NCI-H510A treated with DMSO at 0.1 percent for 48 hours (cell line): ENCODE measurements at regions not wholly inside any gene's neighbourhood (a gene's known extent, or its start where the extent isn't known, plus 50 kb on each side); places are given as distances from the start of the nearest gene placed in this dataset.

Experiments
- DNase-seq: peaks from one replicate; lab custom pipeline; 2025; lab: John Stamatoyannopoulos, UW

DNA sequence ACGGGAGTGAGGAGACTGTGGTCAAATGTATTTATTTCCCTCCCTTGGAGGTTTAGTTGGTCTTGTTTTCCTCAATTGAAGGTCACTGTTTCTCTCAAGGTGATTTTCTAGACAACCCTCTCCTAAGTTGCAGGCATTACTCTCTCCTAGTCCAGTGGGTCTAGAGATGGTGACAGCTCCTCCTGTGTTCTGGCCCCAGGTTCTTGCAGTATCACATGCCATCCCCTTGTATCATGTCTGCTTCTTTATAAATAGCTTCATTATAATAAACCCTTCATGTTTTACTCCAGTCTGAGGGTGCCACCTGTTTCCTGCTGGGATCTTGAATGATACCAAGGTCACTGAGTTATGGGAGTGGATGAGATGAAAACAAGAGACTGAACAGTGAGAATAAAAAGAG, 208.0 kb upstream of the KCNN2 start:
- DNase-seq = no peak

DNA sequence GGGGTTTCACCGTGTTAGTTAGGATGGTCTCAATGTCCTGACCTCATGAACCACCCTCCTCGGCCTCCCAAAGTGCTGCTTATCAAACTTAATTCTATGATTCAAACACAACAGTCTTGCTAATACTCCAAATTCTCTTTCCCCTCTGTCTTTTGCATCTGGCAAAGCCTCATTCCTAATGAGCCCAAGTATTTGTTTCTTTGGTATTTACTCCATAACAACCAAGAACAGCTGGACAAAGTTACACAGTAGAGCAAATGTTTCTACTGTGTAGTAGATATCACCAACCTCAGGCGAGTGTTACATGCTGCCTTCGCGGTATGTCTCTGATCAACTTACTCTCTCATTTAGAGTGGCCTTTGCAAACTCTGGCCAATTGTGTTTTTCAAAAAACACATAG, 195.8 kb upstream of the KCNN2 start:
- no peak for DNase-seq

DNA sequence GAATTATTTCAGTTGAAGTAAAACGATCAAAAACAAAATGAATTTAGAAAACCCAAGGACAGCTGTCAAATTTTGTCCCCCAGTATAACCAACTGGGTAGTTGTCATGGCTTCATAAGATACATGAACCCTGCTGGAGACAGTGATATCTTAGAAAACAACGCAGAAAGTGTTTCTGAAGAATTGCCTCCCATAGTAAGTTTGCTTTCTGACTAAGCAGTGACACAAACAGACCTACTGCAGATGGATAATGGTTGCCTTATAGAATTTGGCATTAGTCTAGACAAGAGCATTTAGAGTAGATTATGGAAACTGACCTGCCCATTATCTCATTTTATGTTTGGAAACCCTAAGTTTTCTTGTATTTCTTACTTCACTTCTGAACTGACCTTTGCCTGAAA, 187.7 kb upstream of the KCNN2 start:
- DNase-seq = no peak

DNA sequence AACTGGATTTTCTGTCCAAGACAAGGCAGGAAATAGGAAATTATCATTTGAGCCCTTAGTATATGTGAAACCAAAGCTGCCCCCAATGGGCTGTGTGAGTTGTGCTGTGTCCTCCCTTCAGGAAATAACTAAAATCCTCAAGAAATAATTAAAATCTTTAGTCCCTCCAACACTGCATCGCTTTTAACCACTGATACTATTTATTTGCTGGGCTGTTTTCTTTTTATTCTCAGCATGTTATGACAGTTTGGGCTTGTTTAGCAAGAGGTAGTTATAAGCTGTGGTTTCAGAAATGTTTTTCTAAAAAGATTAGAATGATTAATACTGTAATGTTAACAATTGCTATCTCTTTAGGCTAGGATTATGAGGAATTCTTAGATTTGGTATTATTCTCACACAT, 187.0 kb upstream of the KCNN2 start:
- DNase-seq = no peak

- DNase-seq = no peak
Measured at GRCh38 chr5:114176356-114176755, 185.5 kb upstream of the KCNN2 start.

GRCh38 chr5:114179134-114179533, 182.7 kb upstream of the KCNN2 start:
- DNase-seq = no peak

GRCh38 chr5:114184006-114184405, 177.9 kb upstream of the KCNN2 start:
- no peak for DNase-seq

- DNase-seq = no peak
Measured at GRCh38 chr5:114185274-114185673, 176.6 kb upstream of the KCNN2 start.

DNA sequence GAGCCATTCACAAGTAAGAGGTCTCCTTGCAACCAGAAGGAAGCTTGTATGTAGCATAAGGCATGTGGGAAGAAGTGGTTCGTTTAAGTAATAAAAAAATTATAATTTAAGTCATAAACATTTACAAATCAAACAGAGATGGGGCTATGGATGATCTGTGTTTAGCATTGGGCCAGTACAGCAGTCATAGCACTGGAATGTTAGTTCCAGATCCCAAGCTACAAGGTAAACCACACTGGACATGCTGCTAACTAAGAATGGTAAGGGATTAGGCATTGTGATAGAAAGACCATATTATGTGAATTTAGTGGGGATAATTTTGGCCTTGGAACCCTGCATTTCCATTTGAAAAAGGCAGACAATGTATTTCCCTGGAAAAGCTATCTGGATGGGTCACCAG, 170.4 kb upstream of the KCNN2 start:
- DNase-seq = no peak

GRCh38 chr5:114192108-114192507, 169.8 kb upstream of the KCNN2 start:
- no peak for DNase-seq

DNA sequence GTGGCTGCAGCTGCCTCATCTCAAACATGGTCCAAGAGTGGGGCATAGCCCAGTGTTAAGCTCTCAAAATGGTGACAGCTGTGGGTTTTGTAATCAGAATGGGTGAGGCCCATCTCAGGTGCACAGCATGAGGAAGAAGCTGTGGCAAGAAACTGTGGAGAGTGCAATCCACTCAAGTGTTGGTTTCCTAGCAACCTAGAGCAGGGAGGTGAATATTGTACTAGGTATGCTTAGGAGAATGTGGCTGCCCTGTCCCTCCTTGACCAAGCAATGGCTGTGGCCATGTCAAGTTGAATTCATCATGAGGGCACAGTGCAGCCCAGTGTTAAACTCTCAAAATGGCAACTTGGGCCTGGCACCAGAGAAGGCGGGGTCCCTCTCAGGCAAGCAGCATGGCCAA, 160.5 kb upstream of the KCNN2 start:
- DNase-seq = no peak

DNA sequence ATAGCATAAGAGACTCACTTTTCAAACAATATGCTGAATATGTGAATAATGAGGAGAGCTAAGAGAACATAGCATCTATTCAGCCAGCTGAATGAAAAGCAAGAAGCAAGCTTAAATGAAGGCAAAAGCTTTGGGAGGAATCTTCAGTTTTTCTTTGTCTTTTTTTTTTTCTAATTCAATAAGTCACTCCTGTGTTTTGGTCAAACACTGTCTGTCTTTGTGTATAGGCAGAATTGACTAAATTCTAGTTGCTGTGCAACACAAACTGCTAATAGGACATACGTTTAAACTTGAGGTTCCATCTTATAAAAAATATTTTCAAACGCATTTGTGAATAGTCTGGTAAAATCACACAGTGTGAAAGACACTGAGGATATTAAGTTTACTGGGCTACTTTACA, 156.9 kb upstream of the KCNN2 start:
- DNase-seq = no peak

DNA sequence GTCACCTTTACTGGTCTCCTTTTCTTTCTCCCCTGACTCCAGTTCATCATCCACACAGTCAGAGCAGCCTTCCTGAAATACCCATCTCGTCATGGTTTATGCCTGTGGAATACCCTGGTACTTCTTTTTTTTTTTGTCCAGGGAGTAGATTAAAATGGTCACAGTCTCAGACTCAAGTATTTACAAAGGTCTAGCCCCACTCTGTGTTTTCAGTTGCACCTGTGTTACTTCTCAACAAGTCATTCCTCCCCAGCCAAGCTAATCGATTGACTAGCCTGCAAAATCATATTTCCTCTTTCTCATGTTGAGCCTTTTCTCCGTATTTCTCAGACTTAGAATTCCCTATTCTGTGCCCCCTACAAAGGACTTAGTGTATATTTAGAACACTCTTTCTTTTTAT, 155.2 kb upstream of the KCNN2 start:
- DNase-seq = no peak

- no peak for DNase-seq
Measured at GRCh38 chr5:114207615-114208014, 154.3 kb upstream of the KCNN2 start.

GRCh38 chr5:114208120-114208519, 153.8 kb upstream of the KCNN2 start:
- no peak for DNase-seq

DNA sequence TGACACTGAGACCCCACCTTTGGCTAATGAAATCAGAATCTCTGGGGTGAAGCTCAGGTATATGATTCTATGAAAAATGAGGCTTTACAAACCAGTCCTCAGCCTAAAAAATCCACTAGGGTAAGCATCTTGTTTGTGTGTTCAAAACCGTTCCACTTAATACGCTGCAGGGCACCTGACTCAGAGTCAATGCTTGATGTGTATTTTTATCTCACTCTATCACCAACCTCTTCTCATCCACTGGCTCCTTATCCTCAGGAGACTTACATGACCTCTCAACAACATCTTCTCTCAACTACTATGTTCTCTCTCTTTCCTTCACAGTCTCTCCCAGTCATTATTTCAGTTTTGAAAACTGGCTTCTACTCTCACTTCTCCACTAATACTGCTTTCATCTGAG, 153.3 kb upstream of the KCNN2 start:
- no peak for DNase-seq

- DNase-seq = no peak
Measured at GRCh38 chr5:114210662-114211061, 151.2 kb upstream of the KCNN2 start.

GRCh38 chr5:114221807-114222206, 140.1 kb upstream of the KCNN2 start:
- no peak for DNase-seq

GRCh38 chr5:114223866-114224265, 138.0 kb upstream of the KCNN2 start:
- DNase-seq = no peak

DNA sequence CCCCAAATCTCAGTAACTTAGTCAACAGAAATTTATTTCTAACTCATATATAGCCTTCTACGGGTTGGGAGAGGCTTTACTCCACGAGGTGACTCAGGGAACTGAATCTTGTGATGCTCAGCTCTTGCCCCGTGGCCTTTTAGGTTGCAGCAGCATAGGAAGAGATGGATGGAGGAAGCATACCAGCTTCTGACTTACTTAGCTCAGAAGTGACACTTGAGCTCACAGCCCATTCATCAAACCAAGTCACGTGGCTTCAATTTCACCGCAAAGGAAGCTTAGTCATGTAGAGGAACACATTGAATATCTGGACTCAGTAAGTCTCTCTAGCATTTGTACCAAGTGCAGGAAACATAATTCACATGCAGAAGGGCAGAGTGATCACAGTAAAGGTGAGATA, 124.1 kb upstream of the KCNN2 start:
- DNase-seq = no peak

DNA sequence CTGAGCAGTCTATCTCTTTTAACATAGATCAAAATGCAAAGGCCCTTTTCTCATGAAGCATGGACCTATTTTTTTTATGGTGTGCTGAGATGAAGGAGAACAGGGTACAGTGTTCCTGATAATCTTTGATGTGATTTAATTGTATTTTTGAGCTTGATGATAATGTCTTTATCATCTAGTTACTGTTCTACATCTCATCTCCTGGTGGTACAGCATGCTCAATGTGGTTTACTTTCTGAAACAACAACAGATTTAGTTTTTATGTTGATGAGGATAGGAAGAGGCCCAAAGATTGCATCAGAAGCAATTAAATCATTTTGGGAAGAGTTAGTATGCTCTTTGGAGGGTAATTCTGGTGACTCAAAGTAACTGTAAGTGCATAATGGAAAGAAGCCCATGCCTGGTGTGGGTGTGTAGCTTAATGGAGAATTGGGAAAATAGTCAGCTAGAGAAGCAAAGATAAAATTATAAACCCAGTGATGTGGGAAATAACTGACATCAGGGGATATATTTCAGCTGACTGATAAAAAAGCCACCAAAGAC, 123.0 kb upstream of the KCNN2 start:
- DNase-seq = no peak

- DNase-seq = no peak
Measured at GRCh38 chr5:114243281-114243971, 118.4 kb upstream of the KCNN2 start.

GRCh38 chr5:114243972-114244317, 117.9 kb upstream of the KCNN2 start:
- no peak for DNase-seq

DNA sequence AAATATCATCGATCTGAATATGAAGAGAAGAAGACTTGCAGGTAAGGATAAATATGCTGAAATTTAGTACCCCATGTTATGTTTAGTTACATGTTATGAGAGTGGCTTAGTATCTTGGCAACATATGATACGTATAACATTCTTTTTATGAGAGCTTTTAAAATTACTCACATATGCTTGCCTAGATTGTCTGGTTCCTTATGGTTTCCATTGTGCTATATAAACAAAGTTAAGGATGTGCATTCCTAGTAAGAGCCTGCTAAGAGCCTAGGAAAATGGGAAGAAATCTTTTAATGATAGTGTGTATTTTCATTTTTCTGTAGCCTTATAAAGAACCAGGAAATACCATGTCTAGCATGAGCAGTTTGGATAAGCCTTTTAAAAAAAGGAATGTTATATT, 112.0 kb upstream of the KCNN2 start:
- DNase-seq = no peak

DNA sequence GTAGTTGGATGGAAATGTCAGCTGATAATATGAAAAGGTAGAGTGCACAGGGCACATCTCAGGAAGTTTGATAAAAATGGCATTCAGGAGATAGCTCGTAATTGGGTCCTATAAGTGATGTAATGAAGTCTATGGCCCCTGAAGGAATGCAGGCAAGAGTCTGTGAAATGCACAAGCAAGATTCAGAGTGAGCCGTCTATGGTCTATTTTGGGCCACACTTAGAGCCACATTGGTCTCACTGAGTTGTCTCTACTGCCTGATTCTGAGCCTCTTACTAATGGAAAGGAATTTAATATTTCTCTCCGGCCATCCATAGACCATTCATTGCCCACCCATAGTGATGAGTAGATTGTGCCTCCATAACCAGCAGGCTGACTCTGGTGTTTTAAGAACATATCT, 111.3 kb upstream of the KCNN2 start:
- DNase-seq = no peak
